HEK293 (cell line): ENCODE measurements at regions not wholly inside any gene's neighbourhood (a gene's known extent, or its start where the extent isn't known, plus 50 kb on each side); places are given as distances from the start of the nearest gene placed in this dataset.

Experiments
- GLIS2 ChIP-seq: fragments of 450-650 bp; formaldehyde crosslinking; IDR thresholded peaks from 2 replicates; pipeline ENCODE4 v1.5.1; 2016; ENCODE audit warnings: missing biosample characterization, missing genetic modification characterization
- TCF7L2 ChIP-seq: IDR thresholded peaks from 2 replicates; pipeline ENCODE4 v1.6.1; 2011; ENCODE audit warnings: low read depth, mild to moderate bottlenecking, inconsistent platforms, low read length, moderate library complexity, borderline replicate concordance
- ZEB2 ChIP-seq: fragments of 450-650 bp; formaldehyde crosslinking; IDR thresholded peaks from 2 replicates; pipeline ENCODE4 v1.5.1; 2016; ENCODE audit warnings: missing biosample characterization, missing genetic modification characterization
- ZNF19 ChIP-seq: fragments of 450-650 bp; formaldehyde crosslinking; IDR thresholded peaks from 2 replicates; pipeline ENCODE4; 2016; ENCODE audit warnings: missing biosample characterization, missing genetic modification characterization, low read depth
- ZNF214 ChIP-seq: fragments of 450-650 bp; formaldehyde crosslinking; IDR thresholded peaks from 2 replicates; pipeline ENCODE4 v1.5.1; 2017; ENCODE audit warnings: missing biosample characterization, mild to moderate bottlenecking, missing genetic modification characterization, borderline replicate concordance
- ZNF24 ChIP-seq: fragments of 450-650 bp; formaldehyde crosslinking; IDR thresholded peaks from 2 replicates; pipeline ENCODE4 v1.5.1; 2016; ENCODE audit warnings: missing biosample characterization, missing genetic modification characterization
- ZNF423 ChIP-seq: fragments of 450-650 bp; formaldehyde crosslinking; IDR thresholded peaks from 2 replicates; pipeline ENCODE4 v1.5.1; 2016; ENCODE audit warnings: missing biosample characterization, missing genetic modification characterization
- ZNF621 ChIP-seq: fragments of 450-650 bp; formaldehyde crosslinking; IDR thresholded peaks from 2 replicates; pipeline ENCODE4 v1.5.1; 2017; ENCODE audit warnings: missing biosample characterization, missing genetic modification characterization
- ZNF707 ChIP-seq: fragments of 450-650 bp; formaldehyde crosslinking; IDR thresholded peaks from 2 replicates; pipeline ENCODE4 v1.5.1; 2016; ENCODE audit warnings: missing biosample characterization, missing genetic modification characterization
- TF ChIP-seq, protein P1 (sequence below): fragments of 450-650 bp; formaldehyde crosslinking; IDR thresholded peaks from 2 replicates; pipeline ENCODE4 v1.5.1; 2016; ENCODE audit warnings: missing biosample characterization, missing genetic modification characterization
- TF ChIP-seq, protein P2 (sequence below): fragments of 450-650 bp; IDR thresholded peaks from 2 replicates; pipeline ENCODE4 v1.5.1; 2018; ENCODE audit warnings: missing biosample characterization, mild to moderate bottlenecking, missing genetic modification characterization
- TF ChIP-seq, protein P3 (sequence below): fragments of 450-650 bp; formaldehyde crosslinking; IDR thresholded peaks from 2 replicates; pipeline ENCODE4 v1.5.1; 2017; ENCODE audit warnings: missing biosample characterization, missing genetic modification characterization
- TF ChIP-seq, protein P4 (sequence below): fragments of 450-650 bp; formaldehyde crosslinking; IDR thresholded peaks from 2 replicates; pipeline ENCODE4 v1.5.1; 2016; ENCODE audit warnings: missing biosample characterization, missing genetic modification characterization
- TF ChIP-seq, protein P5 (sequence below): fragments of 450-650 bp; formaldehyde crosslinking; IDR thresholded peaks from 2 replicates; pipeline ENCODE4 v1.5.1; 2016; ENCODE audit warnings: missing biosample characterization, missing genetic modification characterization, low read depth

DNA sequence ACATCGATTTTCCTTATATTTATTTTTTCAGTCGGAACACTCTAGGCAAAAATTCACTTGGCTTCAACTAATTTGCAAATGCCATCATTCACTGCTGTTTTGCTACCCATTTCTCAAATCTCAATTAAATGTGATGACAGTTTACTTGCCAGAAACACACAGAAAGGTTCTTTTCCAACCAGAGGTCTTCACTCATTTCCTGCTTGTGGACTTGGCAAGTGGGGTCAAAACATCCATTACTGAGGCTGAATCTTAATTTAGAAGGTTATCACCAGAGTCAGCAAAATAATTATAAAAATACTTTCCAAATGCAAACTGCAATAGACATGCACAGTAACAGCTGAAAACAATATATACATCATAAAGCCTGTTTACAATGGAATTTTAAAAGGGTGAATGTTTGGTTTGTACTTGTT, 625.4 kb upstream of the TBL1XR1 start:
- TF ChIP-seq, protein P1, sequence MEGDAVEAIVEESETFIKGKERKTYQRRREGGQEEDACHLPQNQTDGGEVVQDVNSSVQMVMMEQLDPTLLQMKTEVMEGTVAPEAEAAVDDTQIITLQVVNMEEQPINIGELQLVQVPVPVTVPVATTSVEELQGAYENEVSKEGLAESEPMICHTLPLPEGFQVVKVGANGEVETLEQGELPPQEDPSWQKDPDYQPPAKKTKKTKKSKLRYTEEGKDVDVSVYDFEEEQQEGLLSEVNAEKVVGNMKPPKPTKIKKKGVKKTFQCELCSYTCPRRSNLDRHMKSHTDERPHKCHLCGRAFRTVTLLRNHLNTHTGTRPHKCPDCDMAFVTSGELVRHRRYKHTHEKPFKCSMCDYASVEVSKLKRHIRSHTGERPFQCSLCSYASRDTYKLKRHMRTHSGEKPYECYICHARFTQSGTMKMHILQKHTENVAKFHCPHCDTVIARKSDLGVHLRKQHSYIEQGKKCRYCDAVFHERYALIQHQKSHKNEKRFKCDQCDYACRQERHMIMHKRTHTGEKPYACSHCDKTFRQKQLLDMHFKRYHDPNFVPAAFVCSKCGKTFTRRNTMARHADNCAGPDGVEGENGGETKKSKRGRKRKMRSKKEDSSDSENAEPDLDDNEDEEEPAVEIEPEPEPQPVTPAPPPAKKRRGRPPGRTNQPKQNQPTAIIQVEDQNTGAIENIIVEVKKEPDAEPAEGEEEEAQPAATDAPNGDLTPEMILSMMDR (tag by site-specific recombination), result no peak
- TF ChIP-seq ZNF24 (tag by site-specific recombination) (no peak), ZEB2 (no peak), ZNF621 (tag by site-specific recombination) (no peak), GLIS2 (no peak), ZNF214 (tag by site-specific recombination) (no peak), ZNF423 (tag by site-specific recombination) (no peak), ZNF707 (tag by site-specific recombination) (no peak), TCF7L2 (no peak), ZNF19 (tag by site-specific recombination) (no peak)
- TF ChIP-seq, protein P2, sequence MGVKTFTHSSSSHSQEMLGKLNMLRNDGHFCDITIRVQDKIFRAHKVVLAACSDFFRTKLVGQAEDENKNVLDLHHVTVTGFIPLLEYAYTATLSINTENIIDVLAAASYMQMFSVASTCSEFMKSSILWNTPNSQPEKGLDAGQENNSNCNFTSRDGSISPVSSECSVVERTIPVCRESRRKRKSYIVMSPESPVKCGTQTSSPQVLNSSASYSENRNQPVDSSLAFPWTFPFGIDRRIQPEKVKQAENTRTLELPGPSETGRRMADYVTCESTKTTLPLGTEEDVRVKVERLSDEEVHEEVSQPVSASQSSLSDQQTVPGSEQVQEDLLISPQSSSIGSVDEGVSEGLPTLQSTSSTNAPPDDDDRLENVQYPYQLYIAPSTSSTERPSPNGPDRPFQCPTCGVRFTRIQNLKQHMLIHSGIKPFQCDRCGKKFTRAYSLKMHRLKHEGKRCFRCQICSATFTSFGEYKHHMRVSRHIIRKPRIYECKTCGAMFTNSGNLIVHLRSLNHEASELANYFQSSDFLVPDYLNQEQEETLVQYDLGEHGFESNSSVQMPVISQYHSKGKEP (tag by site-specific recombination), result no peak
- TF ChIP-seq, protein P3, sequence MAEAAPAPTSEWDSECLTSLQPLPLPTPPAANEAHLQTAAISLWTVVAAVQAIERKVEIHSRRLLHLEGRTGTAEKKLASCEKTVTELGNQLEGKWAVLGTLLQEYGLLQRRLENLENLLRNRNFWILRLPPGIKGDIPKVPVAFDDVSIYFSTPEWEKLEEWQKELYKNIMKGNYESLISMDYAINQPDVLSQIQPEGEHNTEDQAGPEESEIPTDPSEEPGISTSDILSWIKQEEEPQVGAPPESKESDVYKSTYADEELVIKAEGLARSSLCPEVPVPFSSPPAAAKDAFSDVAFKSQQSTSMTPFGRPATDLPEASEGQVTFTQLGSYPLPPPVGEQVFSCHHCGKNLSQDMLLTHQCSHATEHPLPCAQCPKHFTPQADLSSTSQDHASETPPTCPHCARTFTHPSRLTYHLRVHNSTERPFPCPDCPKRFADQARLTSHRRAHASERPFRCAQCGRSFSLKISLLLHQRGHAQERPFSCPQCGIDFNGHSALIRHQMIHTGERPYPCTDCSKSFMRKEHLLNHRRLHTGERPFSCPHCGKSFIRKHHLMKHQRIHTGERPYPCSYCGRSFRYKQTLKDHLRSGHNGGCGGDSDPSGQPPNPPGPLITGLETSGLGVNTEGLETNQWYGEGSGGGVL (tag by site-specific recombination), result no peak
- TF ChIP-seq, protein P4, sequence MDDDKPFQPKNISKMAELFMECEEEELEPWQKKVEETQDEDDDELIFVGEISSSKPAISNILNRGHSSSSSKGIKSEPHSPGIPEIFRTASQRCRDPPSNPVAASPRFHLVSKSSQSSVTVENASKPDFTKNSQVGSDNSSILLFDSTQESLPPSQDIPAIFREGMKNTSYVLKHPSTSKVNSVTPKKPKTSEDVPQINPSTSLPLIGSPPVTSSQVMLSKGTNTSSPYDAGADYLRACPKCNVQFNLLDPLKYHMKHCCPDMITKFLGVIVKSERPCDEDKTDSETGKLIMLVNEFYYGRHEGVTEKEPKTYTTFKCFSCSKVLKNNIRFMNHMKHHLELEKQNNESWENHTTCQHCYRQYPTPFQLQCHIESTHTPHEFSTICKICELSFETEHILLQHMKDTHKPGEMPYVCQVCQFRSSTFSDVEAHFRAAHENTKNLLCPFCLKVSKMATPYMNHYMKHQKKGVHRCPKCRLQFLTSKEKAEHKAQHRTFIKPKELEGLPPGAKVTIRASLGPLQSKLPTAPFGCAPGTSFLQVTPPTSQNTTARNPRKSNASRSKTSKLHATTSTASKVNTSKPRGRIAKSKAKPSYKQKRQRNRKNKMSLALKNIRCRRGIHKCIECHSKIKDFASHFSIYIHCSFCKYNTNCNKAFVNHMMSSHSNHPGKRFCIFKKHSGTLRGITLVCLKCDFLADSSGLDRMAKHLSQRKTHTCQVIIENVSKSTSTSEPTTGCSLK, result no peak
- TF ChIP-seq, protein P5, sequence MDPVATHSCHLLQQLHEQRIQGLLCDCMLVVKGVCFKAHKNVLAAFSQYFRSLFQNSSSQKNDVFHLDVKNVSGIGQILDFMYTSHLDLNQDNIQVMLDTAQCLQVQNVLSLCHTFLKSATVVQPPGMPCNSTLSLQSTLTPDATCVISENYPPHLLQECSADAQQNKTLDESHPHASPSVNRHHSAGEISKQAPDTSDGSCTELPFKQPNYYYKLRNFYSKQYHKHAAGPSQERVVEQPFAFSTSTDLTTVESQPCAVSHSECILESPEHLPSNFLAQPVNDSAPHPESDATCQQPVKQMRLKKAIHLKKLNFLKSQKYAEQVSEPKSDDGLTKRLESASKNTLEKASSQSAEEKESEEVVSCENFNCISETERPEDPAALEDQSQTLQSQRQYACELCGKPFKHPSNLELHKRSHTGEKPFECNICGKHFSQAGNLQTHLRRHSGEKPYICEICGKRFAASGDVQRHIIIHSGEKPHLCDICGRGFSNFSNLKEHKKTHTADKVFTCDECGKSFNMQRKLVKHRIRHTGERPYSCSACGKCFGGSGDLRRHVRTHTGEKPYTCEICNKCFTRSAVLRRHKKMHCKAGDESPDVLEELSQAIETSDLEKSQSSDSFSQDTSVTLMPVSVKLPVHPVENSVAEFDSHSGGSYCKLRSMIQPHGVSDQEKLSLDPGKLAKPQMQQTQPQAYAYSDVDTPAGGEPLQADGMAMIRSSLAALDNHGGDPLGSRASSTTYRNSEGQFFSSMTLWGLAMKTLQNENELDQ (tag by site-specific recombination), result no peak
